HG03025 (cell line): ENCODE measurements at regions not wholly inside any gene's neighbourhood (a gene's known extent, or its start where the extent isn't known, plus 50 kb on each side); places are given as distances from the start of the nearest gene placed in this dataset.

ENCODE experiments used
- ATAC-seq: cut with Tn5 transposase; IDR thresholded peaks from one replicate; pipeline ENCODE4 v1.9.1; 2021; ENCODE audit warnings: mild to moderate bottlenecking, moderate library complexity; ENCODE audit not compliant: unreplicated experiment, low FRiP score

- no peak for ATAC-seq
Observed at GRCh38 chr2:234344012-234344411, 152.9 kb downstream of the ARL4C start.

- no peak for ATAC-seq
Observed at GRCh38 chr2:234343372-234343771, 153.5 kb downstream of the ARL4C start.

GRCh38 chr2:234341306-234341985, 155.4 kb downstream of the ARL4C start:
- ATAC-seq: no peak

- ATAC-seq: no peak
Observed at GRCh38 chr2:234339501-234339900, 157.4 kb downstream of the ARL4C start.

GRCh38 chr2:234339011-234339410, 157.9 kb downstream of the ARL4C start:
- no peak for ATAC-seq

- no peak for ATAC-seq
Observed at GRCh38 chr2:234335661-234336228, 161.1 kb downstream of the ARL4C start.

GRCh38 chr2:234334756-234335155, 162.1 kb downstream of the ARL4C start:
- no peak for ATAC-seq

- ATAC-seq: no peak
Observed at GRCh38 chr2:234334151-234334550, 162.7 kb downstream of the ARL4C start.

- no peak for ATAC-seq
Observed at GRCh38 chr2:234333168-234334130, 163.4 kb downstream of the ARL4C start.

- ATAC-seq: no peak
Observed at GRCh38 chr2:234331966-234332365, 164.9 kb downstream of the ARL4C start.

- ATAC-seq: no peak
Observed at GRCh38 chr2:234331566-234331965, 165.3 kb downstream of the ARL4C start.

- ATAC-seq: no peak
Observed at GRCh38 chr2:234330902-234331301, 166.0 kb downstream of the ARL4C start.

GRCh38 chr2:234329202-234329960, 167.5 kb downstream of the ARL4C start:
- no peak for ATAC-seq

- no peak for ATAC-seq
Observed at GRCh38 chr2:234328444-234328990, 168.4 kb downstream of the ARL4C start.

- ATAC-seq: no peak
Observed at GRCh38 chr2:234326694-234327093, 170.2 kb downstream of the ARL4C start.

- no peak for ATAC-seq
Observed at GRCh38 chr2:234324116-234324515, 172.8 kb downstream of the ARL4C start.

GRCh38 chr2:234322766-234323465, 174.0 kb downstream of the ARL4C start:
- no peak for ATAC-seq

GRCh38 chr2:234320066-234320465, 176.8 kb downstream of the ARL4C start:
- no peak for ATAC-seq

GRCh38 chr2:234318361-234318760, 178.5 kb downstream of the ARL4C start:
- no peak for ATAC-seq

- ATAC-seq: no peak
Observed at GRCh38 chr2:234313558-234313957, 183.3 kb downstream of the ARL4C start.
